ENCODE measurements at regions not wholly inside any gene's neighbourhood (a gene's known extent, or its start where the extent isn't known, plus 50 kb on each side); places are given as distances from the start of the nearest gene placed in this dataset.
A peak's percentile ranks its signal among the peaks of the same experiment; 100 is the strongest.

DNA sequence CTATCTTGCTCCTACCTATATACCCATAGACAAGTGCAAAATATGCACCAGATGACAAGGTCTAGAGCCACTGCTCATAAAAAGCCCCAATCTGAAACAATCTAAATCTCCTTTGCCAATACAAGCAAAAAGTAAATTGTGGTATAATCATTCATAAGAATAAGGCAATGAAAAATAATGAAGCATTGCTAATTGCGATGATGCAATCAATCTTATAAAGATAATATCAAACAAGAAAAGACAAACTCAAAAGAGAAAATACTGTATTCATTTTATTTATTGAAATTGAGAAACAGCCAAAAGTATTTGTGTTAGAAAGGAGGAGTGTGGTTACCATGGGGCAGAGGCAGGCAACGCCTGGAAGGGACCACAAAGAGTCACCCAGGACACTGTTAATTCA lies 175.9 kb upstream of the GYPC start:
- no peaks in the 10 kb centered on the region for H3K27me3 ChIP-seq (ENCODE audit: insufficient read depth, low read length)
- H3K9ac ChIP-seq (ENCODE audit: low read depth, low read length) = no peak overlapping the region
- H3K4me3 ChIP-seq (ENCODE audit: low read length) = no peak overlapping the region
- no peak overlapping the region for H3K27ac ChIP-seq (ENCODE audit: low read depth, low read length)
- no peaks in the 10 kb centered on the region for H3K36me3 ChIP-seq (ENCODE audit: insufficient read depth, low read length)
- no peaks in the 10 kb centered on the region for H3K4me1 ChIP-seq (ENCODE audit: insufficient read depth, low read length)
- 100% methylated on average over 1 of the region's 2 CpGs for WGBS
- 0 out of 2 replicates have a peak, but pooled peaks cover 6% of the 10 kb centered on the region for H3K9me3 ChIP-seq (ENCODE audit: insufficient read depth, low read depth, low read length)

DNA sequence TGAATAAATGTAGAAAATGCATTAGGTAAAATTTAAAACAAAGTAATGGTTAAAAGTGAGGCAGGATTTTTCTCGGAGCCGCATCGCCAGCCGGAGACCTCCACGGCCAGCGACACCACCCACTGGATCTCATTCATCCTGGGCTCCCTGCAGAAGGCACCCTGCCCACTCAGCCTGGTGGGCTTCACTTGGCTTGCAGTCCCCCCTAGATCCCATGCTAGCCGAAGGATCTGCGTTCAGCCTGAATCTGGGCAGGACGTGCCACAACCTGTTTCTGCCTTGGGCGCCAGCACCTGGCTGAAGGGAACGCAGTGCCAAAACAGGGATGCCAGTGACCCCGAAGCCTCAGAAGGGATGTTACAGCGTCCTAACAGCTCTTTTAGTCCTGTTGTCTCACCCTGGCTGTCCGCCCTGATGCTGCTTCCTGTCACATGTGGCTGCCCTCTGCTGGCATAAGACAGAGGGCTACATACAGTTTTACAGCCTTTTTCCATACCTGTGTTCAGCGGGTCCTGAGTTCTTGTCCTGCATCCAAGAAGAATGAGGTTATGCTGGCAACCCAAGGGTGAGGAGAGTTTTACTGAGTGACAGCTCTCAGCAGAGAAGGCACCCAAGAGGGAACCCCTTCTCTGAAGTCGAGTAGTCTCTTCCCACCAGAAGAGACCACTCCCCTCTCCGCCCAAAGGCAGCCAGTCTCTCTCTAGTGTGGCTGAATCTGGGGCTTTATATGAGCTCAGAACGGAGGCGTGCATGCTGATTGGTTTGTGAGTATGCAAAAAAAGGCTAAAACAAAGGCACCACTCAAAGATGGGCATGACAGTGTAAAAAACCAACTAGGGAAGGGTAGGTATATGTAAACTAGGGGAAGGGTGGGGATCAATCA lies 173.1 kb upstream of the GYPC start:
- H3K4me3 ChIP-seq (ENCODE audit: low read length) = no peak overlapping the region
- no peaks in the 10 kb centered on the region for H3K27me3 ChIP-seq (ENCODE audit: insufficient read depth, low read length)
- 93% methylated on average over 19 of the region's 19 CpGs for WGBS
- H3K9me3 ChIP-seq (ENCODE audit: insufficient read depth, low read depth, low read length) = 0 out of 2 replicates have a peak, but pooled peaks cover 6% of the 10 kb centered on the region
- no peak overlapping the region for H3K27ac ChIP-seq (ENCODE audit: low read depth, low read length)
- no peak overlapping the region for H3K9ac ChIP-seq (ENCODE audit: low read depth, low read length)
- H3K4me1 ChIP-seq (ENCODE audit: insufficient read depth, low read length) = no peaks in the 10 kb centered on the region
- no peaks in the 10 kb centered on the region for H3K36me3 ChIP-seq (ENCODE audit: insufficient read depth, low read length)

DNA sequence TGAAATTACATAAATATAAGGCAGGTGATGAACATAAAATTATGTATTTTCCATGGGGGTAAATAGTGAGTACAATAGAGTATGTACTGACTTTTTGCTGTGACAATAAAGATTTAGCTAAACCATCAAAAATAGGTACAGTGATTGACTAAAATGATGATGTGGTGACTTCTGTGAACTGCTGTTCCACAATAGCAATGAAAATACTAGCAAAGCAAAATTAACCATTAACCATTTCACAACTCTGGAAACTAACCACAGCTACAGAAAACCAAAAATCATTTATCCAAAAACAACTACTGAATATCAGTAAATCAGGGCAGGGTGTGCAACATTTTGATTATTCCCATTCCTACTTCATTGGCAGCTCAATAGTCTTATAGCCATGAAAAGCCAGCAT lies 161.4 kb upstream of the GYPC start:
- no peaks in the 10 kb centered on the region for H3K27me3 ChIP-seq (ENCODE audit: insufficient read depth, low read length)
- 0 out of 2 replicates have a peak, but pooled peaks cover 7% of the 10 kb centered on the region for H3K9me3 ChIP-seq (ENCODE audit: insufficient read depth, low read depth, low read length)
- H3K36me3 ChIP-seq (ENCODE audit: insufficient read depth, low read length) = no peaks in the 10 kb centered on the region
- H3K9ac ChIP-seq (ENCODE audit: low read depth, low read length) = no peak overlapping the region
- no peak overlapping the region for H3K27ac ChIP-seq (ENCODE audit: low read depth, low read length)
- H3K4me3 ChIP-seq (ENCODE audit: low read length) = no peak overlapping the region
- no peaks in the 10 kb centered on the region for H3K4me1 ChIP-seq (ENCODE audit: insufficient read depth, low read length)

DNA sequence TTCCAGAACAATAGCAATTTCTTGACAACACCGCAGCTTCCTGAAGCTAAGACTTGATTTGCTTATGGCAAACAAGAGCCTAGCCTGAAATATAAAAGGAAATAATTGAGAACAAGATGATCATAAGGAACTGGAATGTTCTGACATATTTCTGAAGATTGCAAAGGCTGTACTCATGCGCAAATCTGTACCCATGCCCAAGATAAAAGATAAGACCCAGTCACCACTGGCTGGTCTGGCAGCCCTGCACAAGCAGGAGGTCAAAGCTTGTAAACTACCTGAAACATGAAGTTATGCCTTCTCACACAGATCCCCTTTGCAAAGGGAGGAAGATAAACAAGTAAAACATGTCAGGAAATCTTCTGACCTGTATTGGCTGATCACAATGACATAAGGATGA lies 160.8 kb upstream of the GYPC start:
- 93% methylated on average over 2 of the region's 2 CpGs for WGBS
- H3K9ac ChIP-seq (ENCODE audit: low read depth, low read length) = no peak overlapping the region
- H3K27ac ChIP-seq (ENCODE audit: low read depth, low read length) = no peak overlapping the region
- H3K36me3 ChIP-seq (ENCODE audit: insufficient read depth, low read length) = no peaks in the 10 kb centered on the region
- H3K4me3 ChIP-seq (ENCODE audit: low read length) = no peak overlapping the region
- H3K27me3 ChIP-seq (ENCODE audit: insufficient read depth, low read length) = no peaks in the 10 kb centered on the region
- 0 out of 2 replicates have a peak, but pooled peaks cover 7% of the 10 kb centered on the region for H3K9me3 ChIP-seq (ENCODE audit: insufficient read depth, low read depth, low read length)
- H3K4me1 ChIP-seq (ENCODE audit: insufficient read depth, low read length) = no peaks in the 10 kb centered on the region

DNA sequence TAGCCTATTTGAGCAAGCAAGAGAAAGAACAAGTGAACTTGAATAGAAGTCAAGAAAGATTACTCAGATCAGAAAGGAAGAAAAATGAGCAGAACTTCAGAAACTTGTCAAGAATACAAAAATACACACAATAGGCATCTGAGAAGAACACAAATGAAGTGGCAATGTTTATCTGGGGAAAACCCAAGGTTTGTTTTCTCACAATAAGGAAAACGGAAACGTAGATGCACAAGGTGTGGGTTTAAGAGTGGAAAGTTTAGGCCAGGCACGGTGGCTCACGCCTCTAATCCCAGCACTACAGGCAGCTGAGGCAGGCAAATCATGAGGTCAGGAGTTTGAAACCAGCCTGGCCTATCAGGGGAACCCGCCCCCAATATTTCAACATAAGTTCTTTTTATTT lies 159.5 kb upstream of the GYPC start:
- Histone ChIP-seq H3K36me3 (ENCODE audit: insufficient read depth, low read length) (no peaks in the 10 kb centered on the region), H3K4me1 (ENCODE audit: insufficient read depth, low read length) (no peaks in the 10 kb centered on the region), H3K9ac (ENCODE audit: low read depth, low read length) (no peak overlapping the region), H3K27ac (ENCODE audit: low read depth, low read length) (no peak overlapping the region), H3K27me3 (ENCODE audit: insufficient read depth, low read length) (no peaks in the 10 kb centered on the region), H3K9me3 (ENCODE audit: insufficient read depth, low read depth, low read length) (0 out of 2 replicates have a peak, but pooled peaks cover 7% of the 10 kb centered on the region), H3K4me3 (ENCODE audit: low read length) (no peak overlapping the region)
- WGBS = 94% methylated on average over 5 of the region's 5 CpGs

DNA sequence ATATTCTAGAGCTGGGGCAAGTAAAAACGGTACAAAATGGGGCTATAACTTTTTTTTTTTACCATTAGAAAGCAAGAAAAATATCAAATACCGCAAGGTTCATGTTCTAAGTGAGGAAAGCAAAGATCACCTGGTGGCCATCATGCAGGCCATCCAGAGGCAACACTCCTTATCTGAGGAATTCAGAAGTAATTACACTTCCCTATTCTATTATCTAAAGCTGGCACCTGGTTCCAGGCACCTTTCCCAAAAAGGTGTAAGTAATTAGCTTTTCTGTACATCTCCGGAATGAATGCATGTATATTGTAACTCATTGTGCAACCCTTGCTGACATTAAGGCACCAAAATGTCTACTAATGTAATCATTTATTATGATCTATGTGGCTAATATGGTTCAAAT lies 152.5 kb upstream of the GYPC start:
- Histone ChIP-seq H3K4me3 (ENCODE audit: low read length) (no peak overlapping the region), H3K9me3 (ENCODE audit: insufficient read depth, low read depth, low read length) (no peaks in the 10 kb centered on the region), H3K9ac (ENCODE audit: low read depth, low read length) (no peak overlapping the region), H3K27me3 (ENCODE audit: insufficient read depth, low read length) (no peaks in the 10 kb centered on the region), H3K27ac (ENCODE audit: low read depth, low read length) (no peak overlapping the region), H3K4me1 (ENCODE audit: insufficient read depth, low read length) (peaks cover 15% of the 10 kb centered on the region; the same call in 1 of the 2 replicates), H3K36me3 (ENCODE audit: insufficient read depth, low read length) (no peaks in the 10 kb centered on the region)
- WGBS = 97% methylated on average over 2 of the region's 3 CpGs

DNA sequence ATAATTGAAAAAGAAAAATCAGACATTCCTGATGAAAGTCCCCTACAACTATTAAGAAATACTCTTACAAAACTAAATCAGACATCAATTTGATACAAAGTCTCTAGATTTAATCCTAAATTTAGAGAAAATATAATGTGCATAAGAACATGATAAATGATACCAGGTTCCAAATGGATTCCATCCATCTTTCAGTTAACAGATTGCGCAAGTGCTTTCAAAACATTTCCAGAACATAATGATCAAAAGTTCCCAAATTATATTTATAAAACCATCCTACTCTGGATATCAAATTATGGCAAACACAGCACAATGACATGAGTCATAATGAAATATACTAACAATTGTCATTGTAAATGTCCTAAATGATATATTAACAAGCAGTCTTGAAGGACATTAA lies 151.0 kb upstream of the GYPC start:
- Histone ChIP-seq H3K27me3 (ENCODE audit: insufficient read depth, low read length) (no peaks in the 10 kb centered on the region), H3K4me3 (ENCODE audit: low read length) (no peak overlapping the region), H3K9me3 (ENCODE audit: insufficient read depth, low read depth, low read length) (no peaks in the 10 kb centered on the region), H3K36me3 (ENCODE audit: insufficient read depth, low read length) (no peaks in the 10 kb centered on the region), H3K27ac (ENCODE audit: low read depth, low read length) (no peak overlapping the region), H3K4me1 (ENCODE audit: insufficient read depth, low read length) (peaks cover 15% of the 10 kb centered on the region; the same call in 1 of the 2 replicates), H3K9ac (ENCODE audit: low read depth, low read length) (no peak overlapping the region)
- 98% methylated on average over 1 of the region's 1 CpG for WGBS

DNA sequence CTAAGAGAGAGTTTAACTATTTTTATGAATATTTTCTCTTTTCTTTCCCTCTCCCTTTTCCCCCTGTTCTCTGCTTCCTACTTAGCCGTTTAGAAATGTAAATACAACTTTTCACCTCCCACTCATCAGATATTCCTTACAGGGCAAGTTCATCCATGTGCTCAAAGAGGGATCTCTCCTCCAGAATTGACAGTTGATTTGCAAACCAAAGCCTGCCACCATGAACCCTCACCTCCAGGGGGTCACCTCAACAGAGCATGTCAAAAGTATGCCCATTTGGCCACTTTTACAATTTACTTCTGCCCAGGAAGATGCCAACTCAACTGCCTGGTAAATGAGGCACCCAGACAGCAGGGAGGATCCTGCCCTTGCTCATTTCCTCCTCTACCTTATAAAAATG lies 149.2 kb upstream of the GYPC start:
- H3K27ac ChIP-seq (ENCODE audit: low read depth, low read length) = peak overlapping the region; percentile 39; the same call in 1 of the 2 replicates
- H3K9ac ChIP-seq (ENCODE audit: low read depth, low read length) = no peak overlapping the region
- H3K4me3 ChIP-seq (ENCODE audit: low read length) = no peak overlapping the region

DNA sequence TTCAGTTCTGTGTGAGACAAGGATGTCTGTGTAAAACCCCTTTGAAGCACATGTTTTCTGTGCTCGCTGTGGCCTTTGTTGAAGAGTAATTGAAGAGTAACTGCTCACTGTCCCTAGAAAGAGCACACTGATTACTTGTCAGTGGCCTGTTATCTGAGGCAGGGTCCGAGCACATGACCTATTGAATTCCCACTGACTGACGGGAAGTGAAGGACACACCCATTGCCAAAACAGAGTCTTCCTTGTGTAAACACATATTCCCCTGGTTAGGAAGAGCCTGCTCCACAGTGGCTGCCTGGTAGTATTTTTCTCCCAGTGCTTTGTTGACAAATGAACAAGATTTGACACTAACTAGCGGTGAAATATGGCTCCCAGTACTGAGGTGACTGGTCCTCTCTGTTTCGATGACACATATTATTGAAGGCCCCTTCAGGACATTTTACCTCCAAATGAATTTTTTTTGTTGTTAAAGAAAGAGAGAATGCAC lies 148.5 kb upstream of the GYPC start:
- Histone ChIP-seq H3K4me1 (ENCODE audit: insufficient read depth, low read length) (peaks cover 15% of the 10 kb centered on the region; the same call in 1 of the 2 replicates), H3K9me3 (ENCODE audit: insufficient read depth, low read depth, low read length) (no peaks in the 10 kb centered on the region), H3K27me3 (ENCODE audit: insufficient read depth, low read length) (no peaks in the 10 kb centered on the region), H3K9ac (ENCODE audit: low read depth, low read length) (no peak overlapping the region), H3K27ac (ENCODE audit: low read depth, low read length) (peak overlapping the region; percentile 39; the same call in 1 of the 2 replicates), H3K4me3 (ENCODE audit: low read length) (no peak overlapping the region), H3K36me3 (ENCODE audit: insufficient read depth, low read length) (no peaks in the 10 kb centered on the region)
- whole genome bisulfite sequencing = 67% methylated on average over 5 of the region's 5 CpGs

More for the DNA sequence above, 149.2 kb upstream of the GYPC start:
- H3K36me3 ChIP-seq (ENCODE audit: insufficient read depth, low read length) = no peaks in the 10 kb centered on the region
- H3K27me3 ChIP-seq (ENCODE audit: insufficient read depth, low read length) = no peaks in the 10 kb centered on the region
- peaks cover 15% of the 10 kb centered on the region; the same call in 1 of the 2 replicates for H3K4me1 ChIP-seq (ENCODE audit: insufficient read depth, low read length)
- no peaks in the 10 kb centered on the region for H3K9me3 ChIP-seq (ENCODE audit: insufficient read depth, low read depth, low read length)
- WGBS = 22% methylated on average over 1 of the region's 1 CpG

DNA sequence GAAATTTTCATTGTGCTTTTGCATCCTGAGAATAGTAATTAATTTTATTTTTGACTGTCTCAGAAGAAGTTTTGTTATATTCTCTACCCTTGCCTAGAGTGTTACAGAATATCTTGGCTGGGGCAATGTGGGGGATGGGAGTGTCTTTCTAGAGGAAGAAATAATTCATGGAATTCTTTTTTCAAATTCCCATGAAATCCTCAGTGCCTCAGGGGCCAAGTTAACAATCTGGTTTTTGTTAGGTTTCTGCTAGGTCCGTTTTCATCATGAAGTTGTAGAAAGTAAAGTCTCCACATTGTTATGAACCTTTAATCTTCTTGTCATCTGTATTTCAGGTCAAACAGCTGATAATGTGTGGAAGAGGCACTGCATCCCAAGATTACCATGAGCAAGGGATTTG lies 145.6 kb upstream of the GYPC start:
- Histone ChIP-seq H3K9me3 (ENCODE audit: insufficient read depth, low read depth, low read length) (peaks cover 1% of the 10 kb centered on the region; the same call in 1 of the 2 replicates), H3K27ac (ENCODE audit: low read depth, low read length) (no peak overlapping the region), H3K4me1 (ENCODE audit: insufficient read depth, low read length) (peaks cover 15% of the 10 kb centered on the region; the same call in 1 of the 2 replicates), H3K4me3 (ENCODE audit: low read length) (no peak overlapping the region), H3K9ac (ENCODE audit: low read depth, low read length) (no peak overlapping the region), H3K36me3 (ENCODE audit: insufficient read depth, low read length) (no peaks in the 10 kb centered on the region), H3K27me3 (ENCODE audit: insufficient read depth, low read length) (no peaks in the 10 kb centered on the region)
- 83% methylated on average over 1 of the region's 1 CpG for WGBS

DNA sequence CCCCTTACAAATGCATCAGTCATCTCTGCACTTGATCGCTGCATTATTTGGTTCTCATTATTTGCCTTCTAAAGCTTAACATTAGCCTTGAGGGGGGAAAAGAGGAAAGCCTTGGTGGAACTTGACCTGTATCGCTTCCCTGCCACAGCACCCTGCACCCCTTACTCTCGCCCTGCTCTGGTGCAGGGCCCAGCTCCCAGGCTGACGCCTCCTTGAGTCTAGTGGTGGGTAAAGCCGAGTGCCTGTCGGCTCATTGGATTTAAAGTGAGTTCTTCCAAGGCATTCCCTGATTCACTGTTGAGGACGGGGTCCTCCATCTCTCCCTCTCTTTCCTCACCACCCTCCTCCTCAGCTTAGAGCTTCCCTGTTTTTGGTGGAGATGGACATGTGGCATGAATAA lies 145.0 kb upstream of the GYPC start:
- H3K27ac ChIP-seq (ENCODE audit: low read depth, low read length) = no peak overlapping the region
- no peak overlapping the region for H3K9ac ChIP-seq (ENCODE audit: low read depth, low read length)
- peaks cover 15% of the 10 kb centered on the region; the same call in 1 of the 2 replicates for H3K4me1 ChIP-seq (ENCODE audit: insufficient read depth, low read length)
- WGBS = 88% methylated on average over 7 of the region's 7 CpGs
- H3K27me3 ChIP-seq (ENCODE audit: insufficient read depth, low read length) = no peaks in the 10 kb centered on the region
- H3K4me3 ChIP-seq (ENCODE audit: low read length) = no peak overlapping the region
- peaks cover 5% of the 10 kb centered on the region; the same call in 1 of the 2 replicates for H3K9me3 ChIP-seq (ENCODE audit: insufficient read depth, low read depth, low read length)
- H3K36me3 ChIP-seq (ENCODE audit: insufficient read depth, low read length) = no peaks in the 10 kb centered on the region
